HG03571 (cell line): ENCODE measurements at regions not wholly inside any gene's neighbourhood (a gene's known extent, or its start where the extent isn't known, plus 50 kb on each side); places are given as distances from the start of the nearest gene placed in this dataset.
"Not testable (repeated sequence)": the region's sequence is repeated elsewhere in the genome, so short reads cannot be mapped to it uniquely, and the experiment has no call there.

Experiments
- ATAC-seq: cut with Tn5 transposase; IDR thresholded peaks from one replicate; pipeline ENCODE4 v1.9.1; 2021; ENCODE audit not compliant: unreplicated experiment

GRCh38 chr3:18195836-18196235 lies 229.3 kb downstream of the SATB1 start:
- no peak for ATAC-seq

GRCh38 chr3:18194431-18194830 lies 230.7 kb downstream of the SATB1 start:
- ATAC-seq: no peak

DNA sequence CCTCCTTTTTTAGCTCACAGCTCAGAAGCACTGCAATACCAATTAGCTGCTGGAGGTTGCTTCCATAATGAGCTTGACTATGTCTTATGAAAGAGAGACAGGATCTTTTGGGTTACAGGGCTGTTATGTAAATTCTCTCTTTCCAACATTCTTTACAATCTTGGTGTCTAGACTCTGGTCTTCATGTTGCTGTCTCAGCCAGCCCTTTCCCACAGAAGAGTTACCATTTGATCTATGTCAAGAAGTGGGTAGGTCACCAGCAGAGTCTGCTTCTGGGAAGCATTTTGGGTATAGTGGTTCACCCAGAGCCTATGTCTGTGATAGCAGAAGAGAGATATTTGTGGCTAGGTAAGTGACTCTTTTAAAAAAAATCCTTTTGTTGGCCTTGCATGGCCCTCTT lies 234.5 kb downstream of the SATB1 start:
- no peak for ATAC-seq

- ATAC-seq: no peak
Measured at GRCh38 chr3:18189282-18190050, 235.7 kb downstream of the SATB1 start.

- no peak for ATAC-seq
Measured at GRCh38 chr3:18188491-18188890, 236.6 kb downstream of the SATB1 start.

DNA sequence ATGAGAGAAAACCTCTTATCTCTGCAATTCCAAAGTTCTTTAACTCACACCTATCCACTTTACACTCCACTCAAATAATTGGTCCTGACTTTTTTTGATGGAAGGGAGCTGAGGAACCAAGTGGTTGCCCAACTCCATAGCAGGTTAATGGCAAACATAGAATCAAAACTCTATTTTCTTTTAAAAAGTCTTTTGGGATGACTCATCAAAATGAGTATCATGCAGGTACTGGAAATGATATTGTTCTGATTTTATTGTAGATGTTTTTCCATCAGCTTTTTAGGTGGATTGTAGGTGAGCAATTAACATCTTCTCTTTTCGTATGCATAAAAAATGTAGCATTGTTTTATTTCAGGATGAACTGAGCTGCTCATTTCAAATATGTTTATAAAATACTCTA lies 239.5 kb downstream of the SATB1 start:
- ATAC-seq: no peak

GRCh38 chr3:18182923-18183322 lies 242.2 kb downstream of the SATB1 start:
- not testable (repeated sequence) for ATAC-seq

- no peak for ATAC-seq
Measured at GRCh38 chr3:18179521-18179920, 245.6 kb downstream of the SATB1 start.

GRCh38 chr3:18177271-18177670 lies 247.9 kb downstream of the SATB1 start:
- ATAC-seq: no peak

GRCh38 chr3:18173891-18174290 lies 251.2 kb downstream of the SATB1 start:
- not testable (repeated sequence) for ATAC-seq

DNA sequence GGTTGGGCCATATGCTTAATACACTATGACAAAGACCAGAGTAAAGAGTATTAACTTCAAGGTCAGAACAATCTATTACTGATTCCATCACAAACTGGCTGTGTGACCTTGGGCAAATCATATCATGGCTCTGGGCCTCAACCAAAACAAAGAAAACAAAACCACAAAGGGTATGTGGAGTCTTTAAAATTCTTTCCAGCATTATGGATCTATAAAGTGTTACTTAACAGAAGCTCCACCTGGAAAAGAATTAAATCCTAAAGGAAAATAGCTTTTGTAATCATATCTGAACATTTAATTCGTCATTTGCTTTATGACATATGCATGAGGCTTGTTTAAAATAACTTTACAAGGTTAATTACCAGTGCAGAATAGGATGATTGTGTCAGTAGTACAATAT lies 265.5 kb downstream of the SATB1 start:
- no peak for ATAC-seq

DNA sequence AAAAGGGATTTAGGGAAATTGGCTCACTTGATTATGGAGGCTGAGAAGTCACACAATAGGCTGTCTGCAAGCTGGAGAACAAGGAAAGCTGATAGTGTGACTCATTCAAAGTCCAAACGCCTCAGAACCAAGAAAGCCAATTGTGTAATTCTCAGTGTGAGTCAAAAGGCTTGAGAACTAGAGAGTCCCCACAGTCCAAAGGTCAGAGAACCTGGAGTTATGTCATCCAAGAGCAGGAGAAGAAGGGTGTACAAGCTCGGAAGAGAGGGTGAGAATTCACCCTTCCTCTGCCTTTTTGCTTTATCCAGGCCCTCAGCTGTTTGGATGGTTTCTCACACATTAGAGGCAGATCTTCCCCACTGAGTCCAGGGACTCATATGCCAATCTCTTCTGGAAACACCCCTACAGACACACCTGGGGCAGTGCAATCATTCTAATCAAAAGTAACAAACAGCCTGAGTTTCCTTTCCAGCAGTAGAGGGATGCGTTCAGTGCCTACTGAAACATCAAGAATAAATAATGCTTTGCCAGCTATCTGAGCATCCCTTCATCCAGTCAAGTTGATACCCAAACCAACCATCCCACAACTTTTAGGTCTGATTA lies 271.5 kb downstream of the SATB1 start:
- ATAC-seq: no peak

GRCh38 chr3:18151199-18151598 lies 273.9 kb downstream of the SATB1 start:
- ATAC-seq: no peak

DNA sequence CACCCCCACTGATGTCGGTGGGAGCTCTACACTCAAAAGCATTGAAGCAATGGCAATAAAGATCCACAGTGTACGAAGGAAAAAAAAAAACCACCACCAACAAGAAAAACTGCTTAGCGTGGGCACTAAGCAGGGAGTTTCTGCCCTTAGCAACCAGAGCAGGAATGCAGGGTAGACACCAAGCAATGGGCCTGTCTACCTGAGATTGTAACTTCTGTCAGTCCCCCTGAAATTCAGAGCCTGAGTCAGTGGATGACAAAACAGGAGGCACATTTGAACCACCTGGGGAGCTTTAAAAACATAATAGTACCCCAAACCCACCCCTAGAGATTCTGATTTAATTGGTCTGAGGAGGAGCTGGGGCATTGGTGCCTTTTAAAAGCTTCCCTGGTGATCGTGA lies 275.2 kb downstream of the SATB1 start:
- ATAC-seq: no peak

- ATAC-seq: no peak
Measured at GRCh38 chr3:18149386-18149785, 275.8 kb downstream of the SATB1 start.

GRCh38 chr3:18144571-18144970 lies 280.6 kb downstream of the SATB1 start:
- no peak for ATAC-seq

DNA sequence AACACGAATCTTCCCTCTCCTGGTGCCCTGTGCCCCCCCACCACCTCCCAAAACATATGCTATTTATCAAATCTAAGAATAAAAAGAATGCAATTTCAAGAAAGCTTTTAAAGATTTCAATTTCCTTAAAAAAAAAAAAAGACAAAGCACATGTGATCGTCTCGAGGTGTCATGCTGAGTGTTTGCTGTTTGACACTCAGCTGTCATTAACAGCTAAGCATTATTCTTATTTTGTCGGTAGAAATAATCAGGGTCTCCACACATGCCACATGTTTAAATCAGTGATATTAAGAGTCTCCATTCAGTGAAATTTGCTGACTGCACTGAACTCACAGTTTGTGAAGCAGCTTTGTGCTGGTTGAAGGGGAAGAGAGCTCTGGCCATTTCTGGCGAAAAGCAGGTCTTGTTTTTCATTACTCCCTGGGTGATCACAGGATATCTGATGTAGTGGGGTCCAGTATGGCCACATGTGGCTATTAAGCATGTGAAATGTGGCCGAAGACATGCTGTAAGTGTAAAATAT lies 281.8 kb downstream of the SATB1 start:
- no peak for ATAC-seq

GRCh38 chr3:18137958-18138357 lies 287.2 kb downstream of the SATB1 start:
- ATAC-seq: no peak

- ATAC-seq: no peak
Measured at GRCh38 chr3:18135060-18135814, 289.9 kb downstream of the SATB1 start.

DNA sequence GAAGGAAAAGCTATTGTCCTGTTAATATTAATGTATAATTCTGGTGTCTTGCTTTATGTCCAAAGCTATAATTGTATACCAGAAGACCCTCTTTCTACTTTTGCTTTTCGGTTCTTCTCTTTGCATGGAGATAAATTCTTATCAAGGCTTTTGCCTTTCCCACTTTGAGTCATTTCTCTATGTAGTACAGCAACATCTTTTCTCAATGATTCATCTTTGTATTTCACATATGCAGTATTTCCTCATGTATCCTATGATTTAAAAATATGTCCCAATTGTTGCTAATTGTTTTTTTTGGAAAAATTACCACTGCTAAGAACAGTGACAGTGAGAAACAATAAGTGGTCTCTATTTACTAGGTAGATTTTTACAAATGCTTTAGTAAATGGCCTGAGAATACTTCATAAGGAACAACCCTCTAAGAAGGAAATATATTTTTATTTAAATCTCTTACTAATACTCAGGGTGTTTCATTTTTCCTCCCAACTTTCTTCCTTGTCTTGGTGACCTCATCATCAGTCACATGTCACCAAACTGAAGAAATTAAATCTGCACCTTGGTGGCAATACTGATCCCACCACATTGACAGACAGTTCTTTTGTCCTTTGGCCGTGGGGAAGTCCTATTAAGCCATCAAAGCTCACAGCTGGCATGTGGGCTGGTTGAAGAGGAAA lies 290.6 kb downstream of the SATB1 start:
- ATAC-seq: no peak

- ATAC-seq: no peak
Measured at GRCh38 chr3:18132991-18133390, 292.1 kb downstream of the SATB1 start.
